Testis (tissue), 2 donors: ENCODE measurements at regions not wholly inside any gene's neighbourhood (a gene's known extent, or its start where the extent isn't known, plus 50 kb on each side); places are given as distances from the start of the nearest gene placed in this dataset.
A peak's percentile ranks its signal among the peaks of the same experiment; 100 is the strongest.
"Not testable (repeated sequence)": the region's sequence is repeated elsewhere in the genome, so short reads cannot be mapped to it uniquely, and the experiment has no call there.

Experiments used
- DNase-seq: peaks from one replicate; pipeline ENCODE4 v3.0.0-alpha.2; 2019
- H3K27ac ChIP-seq, 2 donors: fragments of 200-600 bp; sonication (generic); one replicate each; pipeline ENCODE4 v1.5.1; 2019
- H3K27me3 ChIP-seq: fragments of 200-600 bp; sonication (generic); one replicate; pipeline ENCODE4 v1.5.1; 2019
- H3K36me3 ChIP-seq: fragments of 200-600 bp; sonication (generic); one replicate; pipeline ENCODE4 v1.5.1; 2017; ENCODE audit warnings: low read depth; ENCODE audit errors: missing control alignments
- H3K4me1 ChIP-seq: fragments of 200-600 bp; sonication (generic); one replicate; pipeline ENCODE4 v1.5.1; 2019
- H3K4me3 ChIP-seq, 2 donors: fragments of 200-600 bp; sonication (generic); one replicate each; pipeline ENCODE4 v1.5.1; 2017 to 2019
- H3K9me3 ChIP-seq: fragments of 200-600 bp; sonication (generic); one replicate; pipeline ENCODE4 v1.5.1; 2017
- POLR2A ChIP-seq: fragments of 450-650 bp; IDR thresholded peaks from one replicate; pipeline ENCODE4 v1.6.1; 2017; ENCODE audit warnings: antibody characterized with exemption, mild to moderate bottlenecking, moderate library complexity
- WGBS, 2 donors: methylation state at CpG; one replicate each; pipeline ENCODE4 v1.1.5; 2018; 5-methylcytosine and 5-hydroxymethylcytosine counted together
- intact Hi-C: fragments of 100-400 bp; cut with DNase I; formaldehyde crosslinking; loops from one replicate; pipeline ENCODE4 v1.15.1; 2023; ENCODE audit warnings: low total_unique reads
- TF ChIP-seq, protein P1 (sequence below), 3 experiments: fragments of 450-650 bp in 2 of 3; fragments of 200-600 bp in 1 of 3; sonication (generic) in 1 of 3; IDR thresholded peaks; one replicate each; pipeline ENCODE4 v1.5.1; 2016 to 2019; ENCODE audit warnings: antibody characterized with exemption in 3 of 3, mild to moderate bottlenecking in 2 of 3, moderate library complexity in 1 of 3

DNA sequence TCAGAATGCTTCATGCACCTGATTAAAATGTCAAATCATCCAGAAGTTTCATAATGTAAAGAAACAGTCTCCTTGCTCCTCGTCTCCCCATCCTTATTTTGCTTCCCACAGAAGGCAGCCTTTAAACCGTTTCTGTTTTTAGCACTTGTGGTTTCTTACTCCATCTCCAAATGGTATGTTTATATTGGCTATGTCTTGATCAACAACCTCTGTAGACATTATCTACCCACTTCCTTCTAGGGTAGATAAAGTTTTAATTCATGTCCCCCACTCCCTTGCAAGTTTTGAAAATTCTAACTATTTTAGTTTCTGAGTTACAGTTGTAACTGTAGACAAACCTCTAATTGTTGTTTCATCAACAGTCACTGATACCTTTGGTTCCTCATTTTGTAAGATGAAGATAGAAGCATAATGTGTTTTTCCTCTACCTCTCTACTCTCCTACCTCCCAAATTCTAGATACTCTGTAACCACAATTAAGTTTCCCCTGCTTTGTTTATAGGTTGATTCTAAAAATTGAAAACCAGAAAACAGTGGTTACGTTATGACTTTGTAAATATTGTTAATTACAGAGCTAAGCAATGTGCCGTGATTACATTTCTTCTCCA is 291.7 kb upstream of the GATB start:
- intact Hi-C loops, result no loop called here

DNA sequence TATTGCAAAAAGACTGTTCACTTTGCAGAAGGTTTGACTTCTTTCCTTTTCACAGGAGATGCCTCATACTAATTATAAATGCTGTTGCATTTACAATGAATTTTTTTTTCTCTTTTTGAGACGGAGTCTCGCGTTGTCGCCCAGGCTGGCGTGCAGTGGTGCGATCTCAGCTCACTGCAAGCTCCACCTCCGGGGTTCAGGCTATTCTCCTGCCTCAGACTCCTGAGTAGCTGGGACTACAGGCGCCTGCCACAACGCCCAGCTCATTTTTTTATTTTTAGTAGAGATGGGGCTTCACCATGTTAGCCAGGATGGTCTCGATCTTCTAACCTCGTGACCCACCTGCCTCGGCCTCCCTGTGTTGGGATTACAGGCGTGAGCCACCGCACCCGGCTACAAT is 290.5 kb upstream of the GATB start:
- intact Hi-C loops, H3K27ac ChIP-seq, H3K4me3 ChIP-seq, H3K27me3 ChIP-seq, H3K9me3 ChIP-seq, H3K36me3 ChIP-seq, H3K4me1 ChIP-seq, DNase-seq: not testable (repeated sequence)
- WGBS, 2 donors, result 82 to 88% methylated on average over 15 of the region's 15 CpGs

More for the DNA sequence above, 291.7 kb upstream of the GATB start:
- Histone ChIP-seq H3K9me3 (no peaks in the 10 kb centered on the region), H3K4me3 (no peak overlapping the region), H3K4me1 (no peaks in the 10 kb centered on the region), H3K27ac (no peak overlapping the region), H3K36me3 (no peaks in the 10 kb centered on the region), H3K27me3 (no peaks in the 10 kb centered on the region)
- WGBS, 2 donors, result 37 to 47% methylated on average over 4 of the region's 4 CpGs
- TF ChIP-seq POLR2A, result no peak
- TF ChIP-seq, protein P1, sequence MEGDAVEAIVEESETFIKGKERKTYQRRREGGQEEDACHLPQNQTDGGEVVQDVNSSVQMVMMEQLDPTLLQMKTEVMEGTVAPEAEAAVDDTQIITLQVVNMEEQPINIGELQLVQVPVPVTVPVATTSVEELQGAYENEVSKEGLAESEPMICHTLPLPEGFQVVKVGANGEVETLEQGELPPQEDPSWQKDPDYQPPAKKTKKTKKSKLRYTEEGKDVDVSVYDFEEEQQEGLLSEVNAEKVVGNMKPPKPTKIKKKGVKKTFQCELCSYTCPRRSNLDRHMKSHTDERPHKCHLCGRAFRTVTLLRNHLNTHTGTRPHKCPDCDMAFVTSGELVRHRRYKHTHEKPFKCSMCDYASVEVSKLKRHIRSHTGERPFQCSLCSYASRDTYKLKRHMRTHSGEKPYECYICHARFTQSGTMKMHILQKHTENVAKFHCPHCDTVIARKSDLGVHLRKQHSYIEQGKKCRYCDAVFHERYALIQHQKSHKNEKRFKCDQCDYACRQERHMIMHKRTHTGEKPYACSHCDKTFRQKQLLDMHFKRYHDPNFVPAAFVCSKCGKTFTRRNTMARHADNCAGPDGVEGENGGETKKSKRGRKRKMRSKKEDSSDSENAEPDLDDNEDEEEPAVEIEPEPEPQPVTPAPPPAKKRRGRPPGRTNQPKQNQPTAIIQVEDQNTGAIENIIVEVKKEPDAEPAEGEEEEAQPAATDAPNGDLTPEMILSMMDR (IDR thresholded peaks at IDR 0.05), result no peak
- DNase-seq, result no peak

DNA sequence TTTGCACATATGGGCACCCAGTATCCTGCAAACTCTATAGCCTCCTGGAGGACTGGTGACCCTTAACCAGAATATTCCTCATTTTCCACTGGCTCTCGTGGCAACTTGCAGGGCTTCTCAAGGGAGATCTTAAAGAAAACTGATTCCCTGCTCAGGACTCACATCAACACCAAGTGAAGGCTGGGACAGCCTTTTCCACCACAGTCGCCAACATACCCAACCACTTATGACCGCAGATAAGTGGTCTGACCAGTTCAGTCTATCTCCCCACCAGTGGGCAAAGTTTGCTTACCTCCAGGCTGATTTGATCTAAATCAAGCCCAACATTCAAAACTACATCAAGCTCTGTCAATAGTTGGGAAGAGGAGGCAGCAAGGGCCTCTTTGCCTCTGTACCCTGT is 289.3 kb upstream of the GATB start:
- DNase-seq, result no peak
- no peaks in the 10 kb centered on the region for H3K4me1 ChIP-seq
- TF ChIP-seq POLR2A, result no peak
- TF ChIP-seq, protein P1 (IDR thresholded peaks at IDR 0.05), result no peak
- H3K9me3 ChIP-seq, result no peaks in the 10 kb centered on the region
- no peak overlapping the region for H3K4me3 ChIP-seq
- WGBS, 2 donors, result 89 to 96% methylated on average over 3 of the region's 3 CpGs
- H3K27ac ChIP-seq, result no peak overlapping the region
- intact Hi-C loops, result no loop called here
- no peaks in the 10 kb centered on the region for H3K27me3 ChIP-seq
- no peaks in the 10 kb centered on the region for H3K36me3 ChIP-seq

DNA sequence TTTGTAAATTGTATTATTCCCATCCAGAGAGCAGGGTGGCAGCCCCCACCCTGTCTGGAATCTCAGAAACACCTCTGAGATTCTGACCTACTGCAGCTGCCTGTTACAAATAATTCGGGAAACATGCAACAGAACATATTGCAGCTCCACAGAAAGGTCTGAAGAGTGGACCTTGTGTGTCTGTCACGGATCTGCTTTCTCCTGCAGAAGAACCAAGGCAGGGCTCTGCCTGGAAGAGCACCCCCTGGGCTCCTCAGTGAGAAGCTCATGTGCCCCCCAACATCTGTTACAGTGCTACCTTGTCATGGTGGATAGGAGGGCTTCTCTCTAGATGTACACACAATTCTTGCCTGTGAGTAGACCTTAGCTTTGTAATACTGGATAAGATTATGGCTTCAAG is 286.6 kb upstream of the GATB start:
- no peaks in the 10 kb centered on the region for H3K9me3 ChIP-seq
- no peaks in the 10 kb centered on the region for H3K27me3 ChIP-seq
- H3K36me3 ChIP-seq, result no peaks in the 10 kb centered on the region
- H3K4me3 ChIP-seq, result no peak overlapping the region
- intact Hi-C loops, result no loop called here
- WGBS, 2 donors, result 83 to 90% methylated on average over 2 of the region's 2 CpGs
- H3K4me1 ChIP-seq, result no peaks in the 10 kb centered on the region
- TF ChIP-seq, protein P1 (IDR thresholded peaks at IDR 0.05), result no peak
- no peak for TF ChIP-seq POLR2A
- H3K27ac ChIP-seq, result no peak overlapping the region
- DNase-seq, result no peak

DNA sequence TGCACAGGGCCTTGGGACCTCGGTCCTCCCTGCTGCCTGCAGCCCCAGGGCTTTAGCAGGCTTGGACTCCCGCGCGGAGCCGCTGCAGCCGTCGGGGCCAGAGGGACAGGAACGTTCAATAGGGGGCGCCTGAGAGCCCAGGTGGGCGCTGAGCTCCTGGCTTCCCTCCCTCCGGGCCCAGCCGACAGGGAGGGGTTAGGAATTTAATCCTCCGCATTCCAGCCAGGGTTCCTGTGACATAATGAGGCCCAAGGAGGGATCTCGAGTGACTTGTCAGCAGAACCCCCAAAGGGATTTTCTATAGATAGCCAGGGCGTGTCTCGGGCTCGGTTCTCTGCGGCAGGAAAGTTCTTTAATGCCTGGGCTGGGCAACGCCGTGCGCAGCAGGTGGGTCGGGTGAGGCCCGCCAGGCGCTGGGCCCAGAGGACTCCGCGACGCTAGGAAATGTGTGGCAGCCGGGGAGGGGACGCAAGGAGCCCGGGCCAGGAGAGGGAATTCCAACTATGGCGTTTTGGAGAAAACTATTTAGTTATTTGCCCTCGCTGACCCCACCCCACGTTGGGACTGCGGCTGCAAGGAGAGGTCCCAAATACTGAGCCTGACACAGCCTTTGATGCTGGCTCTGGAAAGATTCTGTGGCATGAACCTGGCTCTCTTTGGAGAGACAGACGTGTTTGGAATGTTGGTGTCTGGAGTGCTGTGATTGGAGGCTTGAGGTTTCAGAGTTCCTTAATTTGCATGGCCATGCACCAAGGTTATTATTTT is 285.2 kb upstream of the GATB start:
- H3K27ac ChIP-seq, result no peak overlapping the region
- H3K9me3 ChIP-seq, result no peaks in the 10 kb centered on the region
- no peaks in the 10 kb centered on the region for H3K36me3 ChIP-seq
- peak; percentile 66 for DNase-seq
- peak overlapping the region in 1 of 2 donors; percentile 38 for H3K4me3 ChIP-seq
- TF ChIP-seq, protein P1 (IDR thresholded peaks at IDR 0.05), result peak in 1 of 3 experiments; percentile 37
- TF ChIP-seq POLR2A, result no peak
- intact Hi-C loops, result no loop called here
- no peaks in the 10 kb centered on the region for H3K27me3 ChIP-seq
- 17% methylated on average over 7 to 35 of the region's 35 CpGs for WGBS, 2 donors
- no peaks in the 10 kb centered on the region for H3K4me1 ChIP-seq
